ENCODE measurements at regions not wholly inside any gene's neighbourhood (a gene's known extent, or its start where the extent isn't known, plus 50 kb on each side); places are given as distances from the start of the nearest gene placed in this dataset.
"Not testable (repeated sequence)": the region's sequence is repeated elsewhere in the genome, so short reads cannot be mapped to it uniquely, and the experiment has no call there.

GRCh38 chr2:204412782-204413181, 132.5 kb upstream of the PARD3B start:
- WGBS, 2 donors, result 84 to 89% methylated on average over 2 of the region's 2 CpGs
- H3K4me1 ChIP-seq (ENCODE audit: control insufficient read depth in 2 of 2, insufficient read depth in 2 of 2, low read length in 1 of 2); H3K27ac ChIP-seq (ENCODE audit: low read depth in 2 of 2, low read length in 1 of 2); H3K36me3 ChIP-seq (ENCODE audit: control insufficient read depth in 2 of 2, insufficient read depth in 2 of 2, low read length in 1 of 2); H3K4me3 ChIP-seq (ENCODE audit: low read depth in 1 of 2, low read length in 2 of 2); H3K9me3 ChIP-seq (ENCODE audit: control insufficient read depth in 2 of 2, insufficient read depth in 1 of 2, low read depth in 1 of 2, low read length in 1 of 2); H3K27me3 ChIP-seq (ENCODE audit: control insufficient read depth in 1 of 2, insufficient read depth in 2 of 2, low read length in 2 of 2): not testable (repeated sequence)

GRCh38 chr2:204415406-204416181, 129.7 kb upstream of the PARD3B start:
- H3K27ac ChIP-seq (ENCODE audit: low read depth in 2 of 2, low read length in 1 of 2), result no peak overlapping the region
- H3K36me3 ChIP-seq (ENCODE audit: control insufficient read depth in 2 of 2, insufficient read depth in 2 of 2, low read length in 1 of 2), result no peaks in the 10 kb centered on the region
- WGBS, 2 donors, result 86 to 88% methylated on average over 7 of the region's 7 CpGs
- H3K27me3 ChIP-seq (ENCODE audit: control insufficient read depth in 1 of 2, insufficient read depth in 2 of 2, low read length in 2 of 2), result peaks cover 0 to 4% of the 10 kb centered on the region in 2 donors
- peaks cover 0 to 3% of the 10 kb centered on the region in 2 donors for H3K9me3 ChIP-seq (ENCODE audit: control insufficient read depth in 2 of 2, insufficient read depth in 1 of 2, low read depth in 1 of 2, low read length in 1 of 2)
- no peak overlapping the region for H3K4me3 ChIP-seq (ENCODE audit: low read depth in 1 of 2, low read length in 2 of 2)
- no peaks in the 10 kb centered on the region for H3K4me1 ChIP-seq (ENCODE audit: control insufficient read depth in 2 of 2, insufficient read depth in 2 of 2, low read length in 1 of 2)

- H3K36me3 ChIP-seq (ENCODE audit: control insufficient read depth in 2 of 2, insufficient read depth in 2 of 2, low read length in 1 of 2), result no peaks in the 10 kb centered on the region
- WGBS, 2 donors, result 78 to 88% methylated on average over 5 of the region's 5 CpGs
- peaks cover 0 to 2% of the 10 kb centered on the region in 2 donors for H3K27me3 ChIP-seq (ENCODE audit: control insufficient read depth in 1 of 2, insufficient read depth in 2 of 2, low read length in 2 of 2)
- no peak overlapping the region for H3K27ac ChIP-seq (ENCODE audit: low read depth in 2 of 2, low read length in 1 of 2)
- no peak overlapping the region for H3K4me3 ChIP-seq (ENCODE audit: low read depth in 1 of 2, low read length in 2 of 2)
- H3K9me3 ChIP-seq (ENCODE audit: control insufficient read depth in 2 of 2, insufficient read depth in 1 of 2, low read depth in 1 of 2, low read length in 1 of 2), result peaks cover 0 to 3% of the 10 kb centered on the region in 2 donors
- H3K4me1 ChIP-seq (ENCODE audit: control insufficient read depth in 2 of 2, insufficient read depth in 2 of 2, low read length in 1 of 2), result no peaks in the 10 kb centered on the region
These were observed 129.0 kb upstream of the PARD3B start for GRCh38 chr2:204416236-204416635.

DNA sequence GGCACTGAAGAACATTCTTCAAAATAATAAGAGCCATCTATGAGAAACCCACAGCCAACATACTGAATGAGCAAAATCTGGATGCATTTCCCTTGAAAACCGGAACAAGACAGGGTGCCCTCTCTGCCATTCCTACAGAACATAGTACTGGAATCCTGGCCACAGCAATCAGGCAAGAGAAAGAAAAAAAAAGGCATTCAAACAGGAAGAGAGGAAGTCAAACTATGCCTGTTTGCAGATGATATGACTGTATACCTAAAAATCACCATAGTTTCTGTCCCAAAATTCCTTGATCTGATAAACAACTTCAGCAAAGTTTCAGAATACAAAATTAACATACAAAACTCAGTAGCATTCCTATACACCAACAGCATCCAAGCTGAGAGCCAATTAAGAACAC, 119.5 kb upstream of the PARD3B start:
- no peaks in the 10 kb centered on the region for H3K27me3 ChIP-seq (ENCODE audit: control insufficient read depth in 1 of 2, insufficient read depth in 2 of 2, low read length in 2 of 2)
- 82 to 88% methylated on average over 1 of the region's 1 CpG for WGBS, 2 donors

DNA sequence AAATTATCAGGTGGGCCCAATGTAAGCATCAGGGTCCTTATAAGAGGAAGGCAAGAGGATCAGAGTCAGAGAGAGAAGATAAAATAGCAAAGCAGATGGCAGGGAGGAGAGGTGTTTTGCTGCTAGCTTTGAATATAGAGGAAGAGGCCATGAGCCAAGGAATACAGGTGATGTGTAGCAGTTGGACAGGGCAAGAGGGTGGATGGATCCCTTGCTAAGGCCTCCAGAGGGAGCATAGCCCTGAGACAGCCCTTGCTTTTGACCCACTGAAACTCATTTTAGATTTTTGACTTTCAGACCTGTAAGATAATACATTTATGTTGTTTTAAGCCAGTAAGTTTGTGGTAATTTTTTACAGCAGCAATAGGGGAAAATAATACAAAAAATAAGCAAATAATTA, 116.6 kb upstream of the PARD3B start:
- peaks cover 0 to 4% of the 10 kb centered on the region in 2 donors for H3K9me3 ChIP-seq (ENCODE audit: control insufficient read depth in 2 of 2, insufficient read depth in 1 of 2, low read depth in 1 of 2, low read length in 1 of 2)
- H3K4me3 ChIP-seq (ENCODE audit: low read depth in 1 of 2, low read length in 2 of 2), result no peak overlapping the region
- H3K4me1 ChIP-seq (ENCODE audit: control insufficient read depth in 2 of 2, insufficient read depth in 2 of 2, low read length in 1 of 2), result no peaks in the 10 kb centered on the region
- H3K27ac ChIP-seq (ENCODE audit: low read depth in 2 of 2, low read length in 1 of 2), result no peak overlapping the region
- H3K27me3 ChIP-seq (ENCODE audit: control insufficient read depth in 1 of 2, insufficient read depth in 2 of 2, low read length in 2 of 2), result no peaks in the 10 kb centered on the region
- H3K36me3 ChIP-seq (ENCODE audit: control insufficient read depth in 2 of 2, insufficient read depth in 2 of 2, low read length in 1 of 2), result no peaks in the 10 kb centered on the region

More for the DNA sequence above, 119.5 kb upstream of the PARD3B start:
- H3K4me3 ChIP-seq (ENCODE audit: low read depth in 1 of 2, low read length in 2 of 2), result no peak overlapping the region
- no peaks in the 10 kb centered on the region for H3K4me1 ChIP-seq (ENCODE audit: control insufficient read depth in 2 of 2, insufficient read depth in 2 of 2, low read length in 1 of 2)
- no peak overlapping the region for H3K27ac ChIP-seq (ENCODE audit: low read depth in 2 of 2, low read length in 1 of 2)
- no peaks in the 10 kb centered on the region for H3K9me3 ChIP-seq (ENCODE audit: control insufficient read depth in 2 of 2, insufficient read depth in 1 of 2, low read depth in 1 of 2, low read length in 1 of 2)
- H3K36me3 ChIP-seq (ENCODE audit: control insufficient read depth in 2 of 2, insufficient read depth in 2 of 2, low read length in 1 of 2), result no peaks in the 10 kb centered on the region

- WGBS, 2 donors, result 91 to 92% methylated on average over 1 of the region's 1 CpG
- Histone ChIP-seq H3K27ac (ENCODE audit: low read depth in 2 of 2, low read length in 1 of 2) (no peak overlapping the region), H3K4me3 (ENCODE audit: low read depth in 1 of 2, low read length in 2 of 2) (no peak overlapping the region)
These were observed 113.7 kb upstream of the PARD3B start for GRCh38 chr2:204431529-204431928.

DNA sequence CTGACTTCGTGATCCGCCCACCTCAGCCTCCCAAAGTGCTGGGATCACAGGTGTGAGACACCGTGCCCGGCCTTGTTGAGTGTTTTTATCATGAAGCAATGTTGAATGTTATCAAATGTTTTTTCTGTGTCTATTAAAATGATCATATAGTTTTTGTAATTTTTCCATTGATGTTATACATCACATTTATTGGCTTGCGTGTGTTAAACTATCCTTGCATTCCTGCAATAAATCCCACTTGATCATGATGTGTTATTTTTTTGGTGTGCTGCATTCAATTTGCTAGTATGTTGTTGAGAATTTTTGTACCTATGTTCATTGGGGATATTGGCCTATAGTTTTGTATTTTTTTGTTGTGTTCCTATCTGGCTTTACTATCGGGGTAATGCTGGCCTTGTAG, 113.1 kb upstream of the PARD3B start:
- H3K9me3 ChIP-seq (ENCODE audit: control insufficient read depth in 2 of 2, insufficient read depth in 1 of 2, low read depth in 1 of 2, low read length in 1 of 2), result peaks cover 0 to 4% of the 10 kb centered on the region in 2 donors
- H3K27ac ChIP-seq (ENCODE audit: low read depth in 2 of 2, low read length in 1 of 2), result no peak overlapping the region
- no peaks in the 10 kb centered on the region for H3K27me3 ChIP-seq (ENCODE audit: control insufficient read depth in 1 of 2, insufficient read depth in 2 of 2, low read length in 2 of 2)
- WGBS, 2 donors, result 95 to 96% methylated on average over 6 of the region's 6 CpGs
- no peaks in the 10 kb centered on the region for H3K4me1 ChIP-seq (ENCODE audit: control insufficient read depth in 2 of 2, insufficient read depth in 2 of 2, low read length in 1 of 2)
- no peak overlapping the region for H3K4me3 ChIP-seq (ENCODE audit: low read depth in 1 of 2, low read length in 2 of 2)
- no peaks in the 10 kb centered on the region for H3K36me3 ChIP-seq (ENCODE audit: control insufficient read depth in 2 of 2, insufficient read depth in 2 of 2, low read length in 1 of 2)

More at GRCh38 chr2:204431529-204431928, 113.7 kb upstream of the PARD3B start:
- Histone ChIP-seq H3K4me1 (ENCODE audit: control insufficient read depth in 2 of 2, insufficient read depth in 2 of 2, low read length in 1 of 2) (no peaks in the 10 kb centered on the region), H3K27me3 (ENCODE audit: control insufficient read depth in 1 of 2, insufficient read depth in 2 of 2, low read length in 2 of 2) (no peaks in the 10 kb centered on the region), H3K9me3 (ENCODE audit: control insufficient read depth in 2 of 2, insufficient read depth in 1 of 2, low read depth in 1 of 2, low read length in 1 of 2) (peaks cover 0 to 4% of the 10 kb centered on the region in 2 donors), H3K36me3 (ENCODE audit: control insufficient read depth in 2 of 2, insufficient read depth in 2 of 2, low read length in 1 of 2) (no peaks in the 10 kb centered on the region)

GRCh38 chr2:204434660-204435462, 110.4 kb upstream of the PARD3B start:
- Histone ChIP-seq H3K4me1 (ENCODE audit: control insufficient read depth in 2 of 2, insufficient read depth in 2 of 2, low read length in 1 of 2) (no peaks in the 10 kb centered on the region), H3K36me3 (ENCODE audit: control insufficient read depth in 2 of 2, insufficient read depth in 2 of 2, low read length in 1 of 2) (no peaks in the 10 kb centered on the region), H3K9me3 (ENCODE audit: control insufficient read depth in 2 of 2, insufficient read depth in 1 of 2, low read depth in 1 of 2, low read length in 1 of 2) (peaks cover 0 to 4% of the 10 kb centered on the region in 2 donors), H3K27me3 (ENCODE audit: control insufficient read depth in 1 of 2, insufficient read depth in 2 of 2, low read length in 2 of 2) (no peaks in the 10 kb centered on the region), H3K27ac (ENCODE audit: low read depth in 2 of 2, low read length in 1 of 2) (no peak overlapping the region), H3K4me3 (ENCODE audit: low read depth in 1 of 2, low read length in 2 of 2) (no peak overlapping the region)
- WGBS, 2 donors, result 76 to 78% methylated on average over 3 of the region's 3 CpGs

GRCh38 chr2:204436230-204436629, 109.0 kb upstream of the PARD3B start:
- no peaks in the 10 kb centered on the region for H3K36me3 ChIP-seq (ENCODE audit: control insufficient read depth in 2 of 2, insufficient read depth in 2 of 2, low read length in 1 of 2)

More at GRCh38 chr2:204436230-204436629, 109.0 kb upstream of the PARD3B start:
- H3K27me3 ChIP-seq (ENCODE audit: control insufficient read depth in 1 of 2, insufficient read depth in 2 of 2, low read length in 2 of 2), result no peaks in the 10 kb centered on the region
- 69 to 73% methylated on average over 1 of the region's 1 CpG for WGBS, 2 donors
- no peak overlapping the region for H3K27ac ChIP-seq (ENCODE audit: low read depth in 2 of 2, low read length in 1 of 2)
- no peaks in the 10 kb centered on the region for H3K4me1 ChIP-seq (ENCODE audit: control insufficient read depth in 2 of 2, insufficient read depth in 2 of 2, low read length in 1 of 2)
- H3K4me3 ChIP-seq (ENCODE audit: low read depth in 1 of 2, low read length in 2 of 2), result no peak overlapping the region
- H3K9me3 ChIP-seq (ENCODE audit: control insufficient read depth in 2 of 2, insufficient read depth in 1 of 2, low read depth in 1 of 2, low read length in 1 of 2), result peaks cover 0 to 4% of the 10 kb centered on the region in 2 donors

Data from esophagus (tissue), 2 donors.